ENCODE measurements at regions not wholly inside any gene's neighbourhood (a gene's known extent, or its start where the extent isn't known, plus 50 kb on each side); places are given as distances from the start of the nearest gene placed in this dataset.
"Not testable (repeated sequence)": the region's sequence is repeated elsewhere in the genome, so short reads cannot be mapped to it uniquely, and the experiment has no call there.

GRCh38 chr4:9610321-9610720 lies 166.1 kb downstream of the DEFB131A start:
- not testable (repeated sequence) for TF ChIP-seq CTCF (IDR thresholded peaks at IDR 0.05; ENCODE audit: control extremely low read depth in 1 of 3, insufficient read depth in 1 of 3, low read depth in 1 of 3, low read length in 3 of 3); CHD2 (IDR thresholded peaks at IDR 0.05; ENCODE audit: low read length); EP300 (IDR thresholded peaks at IDR 0.05; ENCODE audit: borderline replicate concordance in 1 of 2, low read depth in 2 of 2, low read length in 2 of 2); POLR2A (IDR thresholded peaks at IDR 0.05; ENCODE audit: control extremely low read depth in 1 of 2, low read depth in 2 of 2, low read length in 2 of 2); BCL11A (IDR thresholded peaks at IDR 0.05; ENCODE audit: low read depth in 2 of 2, low read length in 2 of 2)

Measured in H1 (cell line).